Astrocyte of the spinal cord (primary cell): ENCODE measurements at regions not wholly inside any gene's neighbourhood (a gene's known extent, or its start where the extent isn't known, plus 50 kb on each side); places are given as distances from the start of the nearest gene placed in this dataset.

Experiments used
- DNase-seq: peaks from one replicate; pipeline ENCODE4 v3.0.0; 2011; ENCODE audit warnings: low read depth, low spot score
- H3K4me3 ChIP-seq: 2 replicates; pipeline ENCODE4 v1.5.1; 2011; ENCODE audit warnings: low read depth, mild to moderate bottlenecking, low read length, moderate library complexity
- in situ Hi-C: cut with HindIII; loops from 2 replicates; pipeline ENCODE4 v1.10.0; 2017; ENCODE audit warnings: low sequenced_read_pairs
- TF ChIP-seq, protein P1 (sequence below): IDR thresholded peaks from 2 replicates; pipeline ENCODE4 v1.5.1; 2012; ENCODE audit warnings: low read depth, mild to moderate bottlenecking, low read length, inconsistent platforms

DNA sequence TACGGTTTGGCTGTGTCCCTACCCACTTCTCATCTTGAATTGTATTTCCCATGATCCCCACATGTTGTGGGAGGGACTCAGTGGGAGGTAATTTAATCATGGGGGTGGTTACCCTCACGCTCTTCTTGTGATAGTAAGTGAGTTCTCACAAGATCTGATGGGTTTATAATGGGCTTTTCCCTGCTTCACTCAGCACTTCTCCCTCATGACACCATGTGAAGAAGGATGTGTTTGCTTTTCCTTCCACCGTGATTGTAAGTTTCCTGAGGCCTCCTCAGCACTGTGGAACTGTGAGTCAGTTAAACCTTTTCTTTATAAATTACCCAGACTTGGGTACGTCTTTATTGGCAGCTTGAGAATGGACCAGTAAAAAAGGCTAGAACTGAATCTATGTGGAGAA, 750.0 kb upstream of the ID2 start:
- H3K4me3 ChIP-seq: no peak overlapping the region
- no peak for DNase-seq
- TF ChIP-seq, protein P1, sequence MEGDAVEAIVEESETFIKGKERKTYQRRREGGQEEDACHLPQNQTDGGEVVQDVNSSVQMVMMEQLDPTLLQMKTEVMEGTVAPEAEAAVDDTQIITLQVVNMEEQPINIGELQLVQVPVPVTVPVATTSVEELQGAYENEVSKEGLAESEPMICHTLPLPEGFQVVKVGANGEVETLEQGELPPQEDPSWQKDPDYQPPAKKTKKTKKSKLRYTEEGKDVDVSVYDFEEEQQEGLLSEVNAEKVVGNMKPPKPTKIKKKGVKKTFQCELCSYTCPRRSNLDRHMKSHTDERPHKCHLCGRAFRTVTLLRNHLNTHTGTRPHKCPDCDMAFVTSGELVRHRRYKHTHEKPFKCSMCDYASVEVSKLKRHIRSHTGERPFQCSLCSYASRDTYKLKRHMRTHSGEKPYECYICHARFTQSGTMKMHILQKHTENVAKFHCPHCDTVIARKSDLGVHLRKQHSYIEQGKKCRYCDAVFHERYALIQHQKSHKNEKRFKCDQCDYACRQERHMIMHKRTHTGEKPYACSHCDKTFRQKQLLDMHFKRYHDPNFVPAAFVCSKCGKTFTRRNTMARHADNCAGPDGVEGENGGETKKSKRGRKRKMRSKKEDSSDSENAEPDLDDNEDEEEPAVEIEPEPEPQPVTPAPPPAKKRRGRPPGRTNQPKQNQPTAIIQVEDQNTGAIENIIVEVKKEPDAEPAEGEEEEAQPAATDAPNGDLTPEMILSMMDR: no peak
- in situ Hi-C loops: no loop called here

DNA sequence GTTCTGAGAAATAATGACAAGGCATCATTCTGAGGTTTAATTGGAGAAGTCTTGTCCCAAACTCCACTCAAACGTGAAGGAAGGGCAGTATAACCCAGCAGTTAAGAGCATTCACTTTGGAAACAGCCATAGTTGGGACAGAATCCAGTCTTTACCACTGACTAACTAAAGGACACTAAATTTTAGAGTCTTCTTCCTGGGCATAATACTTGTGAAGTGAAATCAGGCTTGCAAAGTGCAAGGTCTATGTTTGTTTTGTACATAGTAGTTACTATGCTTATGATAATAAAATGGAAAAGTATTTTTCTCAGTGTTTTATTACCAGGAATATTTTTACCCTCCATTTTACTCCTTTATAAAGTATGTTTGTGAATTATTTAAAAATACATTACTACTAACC, 748.2 kb upstream of the ID2 start:
- DNase-seq: no peak
- H3K4me3 ChIP-seq: no peak overlapping the region
- TF ChIP-seq, protein P1: no peak
- in situ Hi-C loops: no loop called here

DNA sequence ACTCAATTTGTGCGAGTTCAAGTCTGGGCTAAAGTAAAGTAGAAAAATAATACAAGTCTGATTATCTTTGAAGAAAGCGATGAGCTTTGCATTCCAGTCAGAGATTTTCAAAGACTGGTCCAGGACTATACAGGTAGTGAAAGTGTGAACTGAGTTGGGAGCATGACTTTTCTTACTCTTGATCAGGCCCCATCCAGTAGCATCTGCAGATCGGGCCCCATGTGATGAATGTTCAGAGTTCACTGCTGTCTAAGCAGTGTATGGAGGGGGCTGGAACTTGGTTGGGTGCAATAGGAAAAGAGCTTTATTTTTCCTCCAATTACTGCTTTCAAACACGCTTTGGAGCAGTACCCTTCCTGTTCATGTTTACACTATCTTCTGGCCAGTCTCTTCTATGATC, 747.4 kb upstream of the ID2 start:
- DNase-seq: no peak
- H3K4me3 ChIP-seq: no peak overlapping the region
- in situ Hi-C loops: no loop called here
- TF ChIP-seq, protein P1: no peak

DNA sequence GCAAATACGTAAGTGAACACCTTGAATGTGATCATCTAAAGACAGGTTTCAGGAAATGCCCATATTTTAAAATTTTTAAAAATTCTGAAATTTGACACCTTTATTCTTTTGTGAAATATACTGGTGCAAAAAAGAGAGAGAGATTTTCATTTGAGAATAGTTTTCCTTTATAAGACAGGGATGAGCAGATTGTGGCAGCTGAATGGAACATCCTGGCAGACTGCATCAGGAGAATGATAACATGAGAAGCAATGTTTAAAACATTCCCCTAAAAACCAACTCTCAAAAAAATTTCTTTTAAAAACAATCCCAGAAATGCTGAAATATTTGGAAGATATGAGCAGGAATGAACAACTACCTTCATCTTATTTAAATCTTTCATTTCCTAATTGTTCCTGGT, 744.8 kb upstream of the ID2 start:
- no peak for DNase-seq
- H3K4me3 ChIP-seq: no peak overlapping the region
- in situ Hi-C loops: no loop called here
- TF ChIP-seq, protein P1: no peak

DNA sequence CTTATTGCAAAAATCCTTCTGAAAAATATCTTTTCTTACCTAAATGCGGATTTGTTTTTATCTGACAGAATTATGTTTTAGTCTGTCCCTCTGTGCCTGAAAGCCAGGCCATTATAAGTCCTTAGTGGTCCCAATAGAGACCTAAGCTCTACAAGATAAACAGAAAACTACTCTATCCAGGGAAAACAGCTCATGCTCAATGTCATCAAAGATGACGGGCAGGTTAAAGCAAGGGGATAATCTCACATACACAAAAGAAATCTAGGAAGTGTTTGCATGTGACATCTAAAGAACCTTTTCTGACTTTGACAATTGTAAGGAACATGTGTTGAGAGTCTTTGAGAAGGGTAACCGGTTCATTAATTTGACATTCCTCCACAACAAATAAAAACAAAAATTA, 741.1 kb upstream of the ID2 start:
- DNase-seq: no peak
- H3K4me3 ChIP-seq: no peak overlapping the region
- in situ Hi-C loops: no loop called here
- TF ChIP-seq, protein P1: no peak

DNA sequence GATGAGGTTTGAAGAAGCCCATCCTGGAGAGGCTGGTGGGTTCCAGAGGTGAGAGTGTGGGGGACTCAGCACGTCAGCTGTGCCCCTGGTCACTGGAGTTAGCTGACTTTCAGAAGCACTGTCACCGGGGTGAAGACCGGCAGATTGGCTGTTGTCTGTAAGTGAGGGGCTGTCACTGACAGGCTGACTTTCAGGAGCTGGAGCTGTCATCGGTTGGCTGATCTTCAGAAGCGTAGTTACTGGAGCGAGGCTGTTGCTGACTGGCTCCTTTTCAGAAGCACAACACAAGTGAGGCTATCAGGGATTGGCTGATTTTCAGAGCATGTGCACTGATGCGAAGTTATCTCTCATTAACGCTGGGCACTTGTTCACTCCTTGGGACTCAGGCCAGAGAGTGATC, 738.4 kb upstream of the ID2 start:
- in situ Hi-C loops: no loop called here
- no peak overlapping the region for H3K4me3 ChIP-seq
- no peak for DNase-seq
- TF ChIP-seq, protein P1: no peak

DNA sequence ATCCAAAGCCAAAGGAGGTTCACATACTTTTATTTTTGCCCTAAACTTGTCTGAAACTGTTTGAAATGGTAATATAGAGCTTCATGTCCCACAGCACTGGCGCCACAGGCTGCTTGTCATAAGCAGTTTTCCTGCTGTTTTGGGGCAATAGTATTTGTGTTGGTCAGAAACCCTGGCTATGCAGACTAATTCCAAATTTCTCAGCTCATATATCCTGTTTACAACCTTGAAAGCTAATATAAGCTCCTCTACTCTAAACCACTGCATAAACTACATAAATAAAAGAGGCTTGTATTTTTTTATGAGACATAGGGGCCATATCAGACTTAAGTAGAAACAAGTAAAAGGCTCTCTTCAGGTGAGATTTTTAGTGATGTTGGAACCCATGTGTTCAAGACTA, 736.8 kb upstream of the ID2 start:
- no peak for DNase-seq
- no peak overlapping the region for H3K4me3 ChIP-seq
- in situ Hi-C loops: no loop called here
- TF ChIP-seq, protein P1: no peak
